ENCODE measurements at regions not wholly inside any gene's neighbourhood (a gene's known extent, or its start where the extent isn't known, plus 50 kb on each side); places are given as distances from the start of the nearest gene placed in this dataset.

- no peak for DNase-seq
- POLR2A ChIA-PET (ENCODE audit: unreplicated experiment), result no interaction called here
Measured at GRCh38 chr1:195909061-195909460, 699.2 kb downstream of the KCNT2 start.

GRCh38 chr1:195908121-195908520 is 700.1 kb downstream of the KCNT2 start:
- no peaks in the 10 kb centered on the region for H3K9me3 ChIP-seq (ENCODE audit: insufficient read depth, low read depth)
- no peaks in the 10 kb centered on the region for H3K36me3 ChIP-seq (ENCODE audit: low read depth)
- H3K4me3 ChIP-seq, result no peak overlapping the region
- no peaks in the 10 kb centered on the region for H3K4me1 ChIP-seq (replicated peaks; ENCODE audit: insufficient read depth)
- no peak for DNase-seq
- ChIA-PET POLR2A (ENCODE audit: unreplicated experiment) (no interaction called here), CTCF (no interaction called here)
- H3K27ac ChIP-seq, result no peak overlapping the region
- no peak for TF ChIP-seq EZH2 (IDR thresholded peaks at IDR 0.05; ENCODE audit: low read depth)
- TF ChIP-seq CTCF (conservative IDR thresholded peaks at IDR 0.05), result no peak
- no peak overlapping the region for H3K4me2 ChIP-seq
- H3F3A ChIP-seq (ENCODE audit: insufficient read depth, low read depth), result no peaks in the 10 kb centered on the region
- H3K27me3 ChIP-seq (ENCODE audit: insufficient read depth, low read depth), result no peaks in the 10 kb centered on the region
- H3K79me2 ChIP-seq (ENCODE audit: low read depth), result no peaks in the 10 kb centered on the region
- no TSS peak for BruUV-seq (replicated peaks)
- intact Hi-C loops (cut with micrococcal nuclease; ENCODE audit: unreplicated experiment), result no loop called here
- no peaks in the 10 kb centered on the region for H3K9me2 ChIP-seq (ENCODE audit: insufficient read depth)
- no peak overlapping the region for H2AFZ ChIP-seq
- H4K20me1 ChIP-seq (ENCODE audit: insufficient read depth), result no peaks in the 10 kb centered on the region

More at GRCh38 chr1:195909061-195909460, 699.2 kb downstream of the KCNT2 start:
- Histone ChIP-seq H3K27me3 (ENCODE audit: insufficient read depth, low read depth) (no peaks in the 10 kb centered on the region), H3K9me3 (ENCODE audit: insufficient read depth, low read depth) (no peaks in the 10 kb centered on the region), H3K36me3 (ENCODE audit: low read depth) (no peaks in the 10 kb centered on the region), H3K27ac (no peak overlapping the region), H3F3A (ENCODE audit: insufficient read depth, low read depth) (no peaks in the 10 kb centered on the region), H3K4me2 (no peak overlapping the region), H3K4me3 (no peak overlapping the region), H3K9me2 (ENCODE audit: insufficient read depth) (no peaks in the 10 kb centered on the region), H3K4me1 (replicated peaks; ENCODE audit: insufficient read depth) (no peaks in the 10 kb centered on the region), H2AFZ (no peak overlapping the region), H3K79me2 (ENCODE audit: low read depth) (no peaks in the 10 kb centered on the region), H4K20me1 (ENCODE audit: insufficient read depth) (no peaks in the 10 kb centered on the region)
- BruUV-seq (replicated peaks), result no TSS peak
- intact Hi-C loops (cut with micrococcal nuclease; ENCODE audit: unreplicated experiment), result no loop called here
- CTCF ChIA-PET, result no interaction called here
- TF ChIP-seq EZH2 (IDR thresholded peaks at IDR 0.05; ENCODE audit: low read depth) (no peak), CTCF (conservative IDR thresholded peaks at IDR 0.05) (no peak)

- no peak for DNase-seq
- Histone ChIP-seq H3F3A (ENCODE audit: insufficient read depth, low read depth) (no peaks in the 10 kb centered on the region), H3K36me3 (ENCODE audit: low read depth) (no peaks in the 10 kb centered on the region), H3K27me3 (ENCODE audit: insufficient read depth, low read depth) (no peaks in the 10 kb centered on the region), H3K9me2 (ENCODE audit: insufficient read depth) (no peaks in the 10 kb centered on the region), H4K20me1 (ENCODE audit: insufficient read depth) (no peaks in the 10 kb centered on the region), H3K79me2 (ENCODE audit: low read depth) (no peaks in the 10 kb centered on the region), H3K4me1 (replicated peaks; ENCODE audit: insufficient read depth) (no peaks in the 10 kb centered on the region), H2AFZ (no peak overlapping the region), H3K9me3 (ENCODE audit: insufficient read depth, low read depth) (no peaks in the 10 kb centered on the region), H3K27ac (no peak overlapping the region), H3K4me2 (no peak overlapping the region), H3K4me3 (no peak overlapping the region)
- TF ChIP-seq CTCF (conservative IDR thresholded peaks at IDR 0.05) (no peak), EZH2 (IDR thresholded peaks at IDR 0.05; ENCODE audit: low read depth) (no peak)
- ChIA-PET POLR2A (ENCODE audit: unreplicated experiment) (no interaction called here), CTCF (no interaction called here)
- BruUV-seq (replicated peaks), result no TSS peak
- intact Hi-C loops (cut with micrococcal nuclease; ENCODE audit: unreplicated experiment), result no loop called here
Measured at GRCh38 chr1:195903203-195903602, 705.0 kb downstream of the KCNT2 start.

Data from PC-9 (cell line).